Left renal pelvis (tissue), 4 donors: ENCODE measurements at regions not wholly inside any gene's neighbourhood (a gene's known extent, or its start where the extent isn't known, plus 50 kb on each side); places are given as distances from the start of the nearest gene placed in this dataset.
"Not testable (repeated sequence)": the region's sequence is repeated elsewhere in the genome, so short reads cannot be mapped to it uniquely, and the experiment has no call there.

Experiments used
- DNase-seq, 4 donors: peaks; one replicate each; pipeline ENCODE4 v3.0.0-alpha.2; 2013; ENCODE audit warnings: low read depth in 4 of 4, low spot score in 3 of 4

GRCh38 chr3:63092515-63092914 lies 185.6 kb upstream of the SYNPR start:
- DNase-seq, result no peak

GRCh38 chr3:63094642-63095408 lies 183.3 kb upstream of the SYNPR start:
- DNase-seq, result no peak

- no peak for DNase-seq
Observed at GRCh38 chr3:63096248-63097058, 181.7 kb upstream of the SYNPR start.

GRCh38 chr3:63097396-63097795 lies 180.7 kb upstream of the SYNPR start:
- DNase-seq, result no peak

DNA sequence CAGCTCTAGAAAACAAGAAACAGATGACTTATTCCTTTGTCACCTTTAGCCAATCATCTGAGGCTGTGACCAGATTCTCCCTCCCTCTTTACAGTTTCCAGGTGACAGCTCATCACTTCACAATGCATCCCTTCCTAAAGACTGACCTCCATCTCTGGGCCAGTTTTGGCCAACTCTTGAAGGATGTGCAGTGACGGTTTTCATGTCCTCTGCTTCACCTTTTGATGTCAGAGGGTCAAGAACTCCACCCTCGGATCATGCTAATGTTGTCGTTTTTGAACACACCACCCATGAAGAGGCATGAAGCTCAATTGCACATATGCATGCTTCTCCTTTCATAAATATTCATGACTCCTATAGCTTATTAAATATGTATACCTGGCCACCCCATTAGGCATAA lies 161.2 kb upstream of the SYNPR start:
- no peak for DNase-seq

DNA sequence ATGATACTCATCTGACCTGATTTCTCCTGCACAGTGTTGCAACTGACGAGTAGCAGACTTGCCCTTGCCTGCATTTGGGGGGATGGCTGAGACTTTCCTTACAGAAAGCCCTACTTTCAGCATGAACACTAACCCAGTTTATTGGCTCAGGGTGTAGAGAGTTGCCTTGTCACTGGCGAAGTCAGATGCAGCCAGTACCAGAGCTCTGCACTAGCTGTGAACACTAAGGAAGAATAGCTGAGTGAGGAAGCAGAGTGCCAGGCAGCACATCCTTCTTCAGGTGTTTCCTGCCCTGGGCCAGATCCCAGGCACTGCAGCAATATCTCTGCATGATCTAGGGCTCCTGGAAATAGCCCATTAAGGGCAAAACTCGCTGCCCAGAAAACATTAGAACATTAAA lies 154.0 kb upstream of the SYNPR start:
- DNase-seq, result no peak

DNA sequence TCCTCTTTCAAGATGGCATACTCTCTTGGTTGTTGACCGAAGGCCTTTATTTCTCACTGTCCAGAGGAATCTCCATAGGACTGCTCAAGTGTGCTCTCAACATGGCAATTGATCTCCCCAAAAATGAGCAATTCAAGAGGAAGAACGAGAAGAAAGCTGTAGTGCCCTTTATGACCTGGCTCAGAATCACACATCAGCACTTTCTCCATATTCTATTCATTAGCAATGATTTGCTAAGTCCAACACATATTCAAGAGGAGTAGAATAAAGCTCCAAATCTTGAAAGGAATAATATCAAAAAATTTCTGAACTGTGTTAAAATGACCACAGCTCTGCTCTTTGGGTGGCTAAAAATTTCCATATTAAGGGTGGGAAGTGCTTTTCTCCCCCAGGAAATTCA lies 151.6 kb upstream of the SYNPR start:
- DNase-seq, result no peak

DNA sequence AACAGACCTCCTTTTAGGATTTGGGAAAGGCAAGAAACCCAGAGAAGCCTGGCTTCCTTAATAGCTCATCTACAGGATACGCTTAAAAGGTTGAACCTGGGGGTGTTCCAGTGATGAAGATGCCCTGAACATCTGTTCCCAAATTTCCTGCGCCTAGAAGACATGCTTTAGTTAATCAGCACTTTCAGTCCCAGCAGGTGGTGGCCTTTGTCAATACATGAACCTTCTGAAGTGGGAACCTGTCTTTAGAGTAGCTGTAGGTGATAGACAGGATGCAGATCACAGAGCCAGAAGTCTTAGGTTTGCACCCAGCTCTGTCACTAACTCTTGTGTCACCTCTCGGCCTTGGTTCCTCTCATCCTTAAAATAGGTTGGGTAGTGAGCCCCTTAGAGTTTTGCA lies 149.7 kb upstream of the SYNPR start:
- DNase-seq, result no peak

GRCh38 chr3:63130625-63131024 lies 147.5 kb upstream of the SYNPR start:
- DNase-seq, result no peak

DNA sequence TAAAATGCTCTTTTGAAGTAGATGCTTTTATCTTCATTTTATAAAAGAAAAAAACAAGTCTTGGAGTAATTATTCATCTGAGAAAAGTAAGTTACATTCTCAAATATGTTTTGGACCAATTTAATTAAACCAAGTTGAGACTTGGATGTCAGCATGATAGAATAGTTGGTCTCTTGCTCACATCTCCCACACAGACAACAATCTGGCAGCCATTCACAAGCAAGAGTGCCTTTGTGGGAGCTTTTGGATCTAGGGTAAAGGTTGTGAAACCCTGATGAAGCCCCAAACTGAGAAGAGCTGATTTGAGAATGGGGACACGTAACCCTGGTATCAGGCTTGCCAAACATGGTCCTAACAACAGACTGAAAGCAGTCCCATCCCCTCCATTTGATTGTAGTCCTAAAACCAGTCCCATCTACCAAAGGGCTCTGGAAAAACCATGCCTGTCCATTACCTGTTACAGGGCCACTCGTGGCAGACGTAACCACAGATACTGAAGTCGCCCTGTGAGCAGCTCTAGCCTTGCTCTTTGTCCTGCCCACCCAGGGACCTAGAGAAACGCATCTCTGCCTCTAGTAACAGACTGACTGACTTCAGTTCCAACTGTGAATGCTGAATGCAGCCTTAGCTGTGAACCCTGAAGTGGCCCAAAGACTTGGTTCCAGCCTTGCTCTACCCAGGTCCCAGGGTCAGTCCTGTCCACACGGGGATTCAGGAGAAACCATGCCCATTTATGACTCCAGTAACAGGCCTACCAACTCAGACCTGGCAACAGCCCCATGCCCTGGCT lies 145.5 kb upstream of the SYNPR start:
- no peak for DNase-seq

- DNase-seq, result no peak
Observed at GRCh38 chr3:63135367-63135766, 142.7 kb upstream of the SYNPR start.

DNA sequence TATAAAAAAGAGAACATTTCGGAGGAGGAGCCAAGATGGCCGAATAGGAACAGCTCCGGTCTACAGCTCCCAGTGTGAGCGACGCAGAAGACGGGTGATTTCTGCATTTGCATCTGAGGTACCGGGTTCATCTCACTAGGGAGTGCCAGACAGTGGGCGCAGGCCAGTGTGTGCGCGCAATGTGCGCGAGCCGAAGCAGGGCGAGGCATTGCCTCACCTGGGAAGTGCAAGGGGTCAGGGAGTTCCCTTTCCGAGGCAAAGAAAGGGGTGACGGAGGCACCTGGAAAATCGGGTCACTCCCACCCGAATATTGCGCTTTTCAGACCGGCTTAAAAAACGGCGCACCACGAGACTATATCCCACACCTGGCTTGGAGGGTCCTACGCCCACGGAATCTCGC lies 141.9 kb upstream of the SYNPR start:
- not testable (repeated sequence) for DNase-seq

DNA sequence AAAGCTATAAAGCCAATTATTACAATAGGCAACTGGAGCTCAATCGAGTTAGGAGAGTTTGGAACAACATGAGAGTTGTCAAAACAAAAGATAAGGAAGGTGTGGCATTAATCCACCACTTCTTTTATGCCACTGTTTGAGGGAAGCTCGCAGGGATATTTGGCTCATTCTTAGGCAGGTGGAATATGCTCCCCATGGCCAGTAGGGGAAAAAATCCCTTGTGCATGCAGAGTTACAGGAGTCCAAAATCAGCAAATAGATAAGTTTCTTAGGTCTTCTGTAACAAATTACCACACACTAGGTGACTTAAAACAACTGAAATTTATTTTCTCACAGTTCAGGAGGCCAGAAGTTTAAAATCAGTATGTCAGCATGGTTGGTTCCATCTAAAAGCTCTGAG lies 135.4 kb upstream of the SYNPR start:
- DNase-seq, result no peak

- no peak for DNase-seq
Observed at GRCh38 chr3:63146154-63146553, 132.0 kb upstream of the SYNPR start.

- no peak for DNase-seq
Observed at GRCh38 chr3:63150880-63151279, 127.2 kb upstream of the SYNPR start.

- no peak for DNase-seq
Observed at GRCh38 chr3:63151897-63152296, 126.2 kb upstream of the SYNPR start.

GRCh38 chr3:63159764-63160163 lies 118.3 kb upstream of the SYNPR start:
- DNase-seq, result no peak

GRCh38 chr3:63167113-63167512 lies 111.0 kb upstream of the SYNPR start:
- DNase-seq, result no peak

DNA sequence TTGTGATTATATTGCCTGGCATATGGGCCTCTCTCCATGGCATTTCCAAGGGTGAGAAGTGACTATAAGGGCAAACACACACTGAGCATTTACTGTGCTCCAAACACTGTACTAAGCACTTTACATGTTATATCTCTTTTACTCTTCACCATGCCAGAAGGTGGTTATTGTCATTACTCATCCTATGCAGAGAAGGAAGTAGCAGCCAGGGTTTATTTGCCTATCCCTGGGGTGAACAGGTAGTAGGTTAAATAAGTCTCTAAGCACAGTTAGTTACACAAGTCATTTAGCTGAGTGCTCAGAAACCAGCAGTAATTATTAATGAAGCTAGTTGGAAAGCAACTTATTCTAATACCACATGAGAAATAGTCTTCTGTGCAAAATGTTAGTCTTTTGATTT lies 109.9 kb upstream of the SYNPR start:
- DNase-seq, result no peak

DNA sequence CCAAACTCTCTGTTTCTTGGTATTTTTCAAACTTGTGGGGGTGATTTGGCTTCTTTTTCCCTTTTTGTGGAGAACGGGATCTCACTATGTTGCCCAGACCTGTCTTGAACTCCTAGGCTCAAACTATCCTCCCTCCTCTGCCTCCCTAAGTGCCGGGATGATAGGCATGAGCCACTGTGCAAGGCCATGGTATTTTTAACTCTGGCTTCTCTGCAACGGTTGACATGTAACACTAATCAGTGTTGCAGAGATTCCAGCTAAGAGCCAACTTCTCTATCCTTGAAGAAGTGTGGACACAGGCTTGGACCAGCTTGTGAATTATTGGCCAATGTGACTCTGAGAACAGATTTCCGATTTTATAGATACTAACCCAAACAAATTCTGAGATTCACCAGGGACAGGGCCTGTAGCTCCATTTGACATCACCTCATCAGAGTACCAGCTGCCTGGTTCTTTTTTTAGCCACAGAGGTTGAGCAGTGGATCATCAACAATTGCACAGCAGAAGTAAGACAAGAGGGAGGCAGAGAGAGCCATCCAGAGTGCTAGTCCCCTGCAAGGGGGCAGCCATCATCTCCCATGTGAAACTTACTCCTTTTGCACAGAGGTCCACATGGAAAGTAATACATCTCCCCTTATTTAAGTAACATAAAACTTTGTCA lies 98.1 kb upstream of the SYNPR start:
- no peak for DNase-seq

- DNase-seq, result no peak
Observed at GRCh38 chr3:63192248-63192647, 85.9 kb upstream of the SYNPR start.
